RWPE2 (cell line): ENCODE measurements at regions not wholly inside any gene's neighbourhood (a gene's known extent, or its start where the extent isn't known, plus 50 kb on each side); places are given as distances from the start of the nearest gene placed in this dataset.

Experiments
- ATAC-seq: fragments of 200-7000 bp; cut with Tn5 transposase; 3 replicates; pipeline ENCODE4 v1.9.1; 2021; ENCODE audit warnings: low read depth
- DNase-seq: peaks from one replicate; pipeline ENCODE4 v3.0.0-alpha.2; 2020; ENCODE audit warnings: low spot score
- H3K27ac ChIP-seq: fragments of 450-650 bp; 2 replicates; pipeline ENCODE4 v1.5.1; 2017; ENCODE audit warnings: mild to moderate bottlenecking; ENCODE audit not compliant: poor library complexity, severe bottlenecking
- H3K27me3 ChIP-seq: fragments of 250-450 bp; sonication (Bioruptor Pico); 2 replicates; pipeline ENCODE4 v1.5.1; 2021; ENCODE audit warnings: mild to moderate bottlenecking, moderate library complexity; ENCODE audit not compliant: insufficient read depth, poor library complexity, severe bottlenecking
- H3K36me3 ChIP-seq: fragments of 250-450 bp; sonication (Bioruptor Pico); 2 replicates; pipeline ENCODE4 v1.5.1; 2020; ENCODE audit warnings: low read depth, mild to moderate bottlenecking, moderate library complexity
- H3K4me1 ChIP-seq: fragments of 250-450 bp; sonication (Bioruptor Pico); 2 replicates; pipeline ENCODE4 v1.5.1; 2021; ENCODE audit warnings: mild to moderate bottlenecking, moderate library complexity; ENCODE audit not compliant: insufficient read depth, poor library complexity, severe bottlenecking
- H3K4me3 ChIP-seq: fragments of 250-450 bp; sonication (Bioruptor Pico); 2 replicates; pipeline ENCODE4 v1.5.1; 2021; ENCODE audit warnings: mild to moderate bottlenecking, moderate library complexity; ENCODE audit not compliant: severe bottlenecking
- H3K9me3 ChIP-seq: fragments of 250-450 bp; sonication (Bioruptor Pico); 2 replicates; pipeline ENCODE4 v1.5.1; 2021; ENCODE audit warnings: mild to moderate bottlenecking, moderate library complexity; ENCODE audit not compliant: severe bottlenecking
- CTCF ChIP-seq: fragments of 450-650 bp; IDR thresholded peaks from one replicate; pipeline ENCODE4 v1.5.1; 2017; ENCODE audit warnings: mild to moderate bottlenecking, moderate library complexity; ENCODE audit not compliant: poor library complexity, severe bottlenecking

- Histone ChIP-seq H3K4me3 (no peak overlapping the region), H3K27ac (no peak overlapping the region), H3K27me3 (no peaks in the 10 kb centered on the region), H3K4me1 (no peaks in the 10 kb centered on the region), H3K9me3 (no peaks in the 10 kb centered on the region), H3K36me3 (no peaks in the 10 kb centered on the region)
- no peak for ATAC-seq
- no peak for DNase-seq
- TF ChIP-seq CTCF = no peak
Measured at GRCh38 chr1:4139646-4140045, 239.6 kb upstream of the C1orf174 start.

- no peak for ATAC-seq
- H3K27me3 ChIP-seq = no peaks in the 10 kb centered on the region
Measured at GRCh38 chr1:4140241-4140640, 240.2 kb upstream of the C1orf174 start.

GRCh38 chr1:4140821-4141220, 240.7 kb upstream of the C1orf174 start:
- no peaks in the 10 kb centered on the region for H3K9me3 ChIP-seq
- H3K36me3 ChIP-seq = no peaks in the 10 kb centered on the region
- TF ChIP-seq CTCF = no peak
- H3K27ac ChIP-seq = no peak overlapping the region
- no peak overlapping the region for H3K4me3 ChIP-seq
- H3K4me1 ChIP-seq = no peaks in the 10 kb centered on the region
- H3K27me3 ChIP-seq = no peaks in the 10 kb centered on the region
- ATAC-seq (no peak), DNase-seq (no peak)

More at GRCh38 chr1:4140241-4140640, 240.2 kb upstream of the C1orf174 start:
- no peaks in the 10 kb centered on the region for H3K4me1 ChIP-seq
- no peaks in the 10 kb centered on the region for H3K36me3 ChIP-seq
- DNase-seq = no peak
- H3K27ac ChIP-seq = no peak overlapping the region
- H3K9me3 ChIP-seq = no peaks in the 10 kb centered on the region
- H3K4me3 ChIP-seq = no peak overlapping the region
- TF ChIP-seq CTCF = no peak

- no peak overlapping the region for H3K27ac ChIP-seq
- ATAC-seq (no peak), DNase-seq (no peak)
- H3K36me3 ChIP-seq = no peaks in the 10 kb centered on the region
- no peaks in the 10 kb centered on the region for H3K4me1 ChIP-seq
- TF ChIP-seq CTCF = no peak
- H3K4me3 ChIP-seq = no peak overlapping the region
- H3K9me3 ChIP-seq = no peaks in the 10 kb centered on the region
- H3K27me3 ChIP-seq = no peaks in the 10 kb centered on the region
Measured at GRCh38 chr1:4144349-4144971, 244.4 kb upstream of the C1orf174 start.

- DNase-seq (no peak), ATAC-seq (no peak)
- Histone ChIP-seq H3K36me3 (no peaks in the 10 kb centered on the region), H3K4me1 (no peaks in the 10 kb centered on the region), H3K27ac (no peak overlapping the region), H3K27me3 (no peaks in the 10 kb centered on the region), H3K4me3 (no peak overlapping the region), H3K9me3 (no peaks in the 10 kb centered on the region)
- TF ChIP-seq CTCF = no peak
Measured at GRCh38 chr1:4146101-4146500, 246.0 kb upstream of the C1orf174 start.
